ENCODE measurements at regions not wholly inside any gene's neighbourhood (a gene's known extent, or its start where the extent isn't known, plus 50 kb on each side); places are given as distances from the start of the nearest gene placed in this dataset.
"Not testable (repeated sequence)": the region's sequence is repeated elsewhere in the genome, so short reads cannot be mapped to it uniquely, and the experiment has no call there.

DNA sequence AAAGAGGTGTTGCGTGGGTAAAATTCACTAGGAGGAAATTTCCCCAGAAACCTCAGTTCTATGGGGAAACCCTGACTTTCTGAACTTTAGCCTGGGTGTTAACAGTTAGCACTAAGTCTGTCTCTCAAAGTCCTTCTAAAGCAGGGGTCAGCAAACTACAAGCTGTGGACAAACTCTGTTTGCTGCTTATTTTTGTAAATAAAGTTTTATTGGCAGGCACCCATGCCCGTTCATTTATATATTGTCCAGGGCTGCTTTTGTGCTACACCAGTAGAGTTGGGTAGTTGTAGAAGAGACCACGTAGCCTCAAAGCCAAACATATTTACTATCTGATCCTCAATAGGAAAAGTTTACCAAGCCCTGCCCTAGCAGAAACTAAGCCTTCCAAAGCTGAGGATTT lies 159.7 kb downstream of the USP31 start:
- CTCF ChIA-PET, result no interaction called here

DNA sequence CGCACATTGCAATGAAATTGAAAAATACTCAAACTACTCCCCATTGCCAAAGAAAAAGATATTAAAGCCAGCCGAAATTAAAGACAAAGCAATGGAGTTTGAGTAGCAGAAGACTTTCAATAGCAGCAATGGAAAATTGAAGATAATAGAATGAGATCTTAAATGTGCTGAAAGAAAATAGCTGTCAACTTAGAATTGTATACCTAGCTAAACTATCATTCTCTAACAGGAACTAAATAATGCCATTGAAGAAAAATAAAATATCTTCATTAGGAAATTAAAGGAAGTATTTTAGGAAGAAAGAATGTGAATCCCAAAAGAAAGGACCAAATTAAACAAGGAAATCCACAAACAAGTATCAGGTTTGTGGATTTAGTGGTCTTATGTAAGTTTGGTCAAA lies 165.6 kb downstream of the USP31 start:
- DNase-seq (ENCODE audit: low read depth), result no peak
- TF ChIP-seq, protein P1, sequence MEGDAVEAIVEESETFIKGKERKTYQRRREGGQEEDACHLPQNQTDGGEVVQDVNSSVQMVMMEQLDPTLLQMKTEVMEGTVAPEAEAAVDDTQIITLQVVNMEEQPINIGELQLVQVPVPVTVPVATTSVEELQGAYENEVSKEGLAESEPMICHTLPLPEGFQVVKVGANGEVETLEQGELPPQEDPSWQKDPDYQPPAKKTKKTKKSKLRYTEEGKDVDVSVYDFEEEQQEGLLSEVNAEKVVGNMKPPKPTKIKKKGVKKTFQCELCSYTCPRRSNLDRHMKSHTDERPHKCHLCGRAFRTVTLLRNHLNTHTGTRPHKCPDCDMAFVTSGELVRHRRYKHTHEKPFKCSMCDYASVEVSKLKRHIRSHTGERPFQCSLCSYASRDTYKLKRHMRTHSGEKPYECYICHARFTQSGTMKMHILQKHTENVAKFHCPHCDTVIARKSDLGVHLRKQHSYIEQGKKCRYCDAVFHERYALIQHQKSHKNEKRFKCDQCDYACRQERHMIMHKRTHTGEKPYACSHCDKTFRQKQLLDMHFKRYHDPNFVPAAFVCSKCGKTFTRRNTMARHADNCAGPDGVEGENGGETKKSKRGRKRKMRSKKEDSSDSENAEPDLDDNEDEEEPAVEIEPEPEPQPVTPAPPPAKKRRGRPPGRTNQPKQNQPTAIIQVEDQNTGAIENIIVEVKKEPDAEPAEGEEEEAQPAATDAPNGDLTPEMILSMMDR (IDR thresholded peaks at IDR 0.05; ENCODE audit: insufficient read depth, low read depth, low read length), result no peak
- H3K27me3 ChIP-seq (ENCODE audit: control insufficient read depth, insufficient read depth, low read length), result no peaks in the 10 kb centered on the region
- POLR2A ChIA-PET, result no interaction called here
- CTCF ChIA-PET, result no interaction called here
- no peak overlapping the region for H3K4me3 ChIP-seq (ENCODE audit: low read depth, low read length)
- no peaks in the 10 kb centered on the region for H3K36me3 ChIP-seq (ENCODE audit: control insufficient read depth, insufficient read depth, low read length)

More for the DNA sequence above, 159.7 kb downstream of the USP31 start:
- Histone ChIP-seq H3K36me3 (ENCODE audit: control insufficient read depth, insufficient read depth, low read length) (no peaks in the 10 kb centered on the region), H3K27me3 (ENCODE audit: control insufficient read depth, insufficient read depth, low read length) (no peaks in the 10 kb centered on the region), H3K4me3 (ENCODE audit: low read depth, low read length) (no peak overlapping the region)
- TF ChIP-seq, protein P1 (IDR thresholded peaks at IDR 0.05; ENCODE audit: insufficient read depth, low read depth, low read length), result no peak
- POLR2A ChIA-PET, result no interaction called here
- DNase-seq (ENCODE audit: low read depth), result no peak

DNA sequence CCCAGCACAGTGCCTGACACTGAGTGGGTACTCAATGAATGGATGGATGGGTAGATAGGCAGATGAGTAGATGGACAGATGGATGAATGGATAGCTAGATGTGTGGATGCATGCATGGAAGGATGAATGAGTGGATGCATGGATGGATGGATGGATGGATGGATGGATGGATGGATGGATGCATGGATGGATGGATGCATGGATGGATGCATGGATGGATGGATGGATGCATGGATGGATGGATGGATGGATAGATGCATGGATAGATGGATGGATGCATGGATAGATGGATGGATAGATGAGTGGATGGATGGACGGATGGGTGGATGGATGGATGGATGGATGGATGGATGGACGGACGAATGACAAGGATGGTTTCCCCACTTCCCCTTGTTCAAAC lies 166.6 kb downstream of the HS3ST2 start:
- DNase-seq (ENCODE audit: low read depth); H3K36me3 ChIP-seq (ENCODE audit: control insufficient read depth, insufficient read depth, low read length); POLR2A ChIA-PET; CTCF ChIA-PET; H3K27me3 ChIP-seq (ENCODE audit: control insufficient read depth, insufficient read depth, low read length); H3K4me3 ChIP-seq (ENCODE audit: low read depth, low read length): not testable (repeated sequence)

DNA sequence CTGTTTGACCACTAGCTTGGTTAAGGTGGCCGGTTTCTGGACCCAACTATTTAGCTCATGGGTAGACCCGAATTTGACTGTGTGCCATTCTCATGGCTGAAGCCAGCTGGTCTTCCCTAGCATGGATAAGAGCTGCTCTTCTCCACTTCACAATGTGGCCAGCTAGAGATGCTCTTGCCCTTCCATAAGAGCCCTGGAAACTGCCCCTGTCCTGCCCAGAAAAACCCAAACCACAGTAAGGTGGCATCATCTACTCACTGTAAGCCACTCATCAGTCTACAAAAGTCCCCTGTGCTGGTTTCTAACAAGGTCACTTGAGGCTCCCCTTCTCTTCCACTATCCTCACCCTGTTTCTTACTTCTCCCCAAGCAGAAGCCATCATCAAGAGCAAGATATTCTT lies 165.1 kb downstream of the HS3ST2 start:
- Histone ChIP-seq H3K27me3 (ENCODE audit: control insufficient read depth, insufficient read depth, low read length) (no peaks in the 10 kb centered on the region), H3K36me3 (ENCODE audit: control insufficient read depth, insufficient read depth, low read length) (no peaks in the 10 kb centered on the region), H3K4me3 (ENCODE audit: low read depth, low read length) (no peak overlapping the region)
- ChIA-PET POLR2A (no interaction called here), CTCF (no interaction called here)
- no peak for DNase-seq (ENCODE audit: low read depth)
- TF ChIP-seq, protein P1 (IDR thresholded peaks at IDR 0.05; ENCODE audit: insufficient read depth, low read depth, low read length), result no peak

DNA sequence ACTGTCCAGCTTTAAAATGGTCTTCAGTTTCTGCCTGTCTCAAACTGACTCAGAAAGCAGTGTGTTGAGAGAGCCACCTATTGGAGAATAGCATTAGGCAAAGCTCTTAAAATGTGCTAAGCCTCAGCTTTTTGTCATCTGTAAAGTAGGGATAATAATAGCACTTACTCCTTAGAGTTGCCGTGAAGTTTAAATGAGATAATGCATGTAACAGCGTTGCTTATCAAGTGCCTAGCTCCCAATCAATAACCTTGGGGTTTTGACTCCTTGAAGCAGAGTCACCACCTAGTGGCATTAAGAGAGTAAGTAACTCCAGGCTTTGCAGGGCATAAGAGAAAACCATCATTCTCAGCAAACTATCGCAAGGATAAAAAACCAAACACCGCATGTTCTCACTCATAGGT lies 163.3 kb downstream of the HS3ST2 start:
- H3K4me3 ChIP-seq (ENCODE audit: low read depth, low read length), result no peak overlapping the region
- H3K36me3 ChIP-seq (ENCODE audit: control insufficient read depth, insufficient read depth, low read length), result no peaks in the 10 kb centered on the region
- no peak for DNase-seq (ENCODE audit: low read depth)
- TF ChIP-seq, protein P1 (IDR thresholded peaks at IDR 0.05; ENCODE audit: insufficient read depth, low read depth, low read length), result no peak
- ChIA-PET POLR2A (no interaction called here), CTCF (interaction anchor here (0.6 to 1.0 kb wide), 3 partner anchors 9 to 294 kb away, joined by 3 to 5 read pairs (median 5); no protein-coding TSS in a partner anchor)
- no peaks in the 10 kb centered on the region for H3K27me3 ChIP-seq (ENCODE audit: control insufficient read depth, insufficient read depth, low read length)

DNA sequence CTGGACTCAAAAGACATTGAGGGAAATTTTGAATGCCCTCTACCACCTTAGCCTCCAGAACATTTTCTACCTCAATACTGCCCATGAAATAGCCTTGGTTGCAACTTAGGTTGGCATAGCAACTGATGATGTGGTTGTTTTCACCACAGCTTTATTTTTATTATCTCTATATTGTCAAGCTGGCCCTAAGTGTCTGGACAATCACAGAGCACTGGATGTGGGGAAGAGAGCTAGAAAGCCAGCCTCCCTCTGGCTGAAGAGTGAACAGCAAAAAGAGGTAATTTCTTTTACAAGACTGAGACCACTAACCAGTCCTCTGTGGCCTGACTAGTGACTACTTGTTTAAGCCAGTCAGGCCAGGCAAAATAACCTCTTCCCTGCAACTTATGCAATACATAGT lies 159.6 kb downstream of the HS3ST2 start:
- ChIA-PET CTCF (interaction anchor here (0.6 kb wide), 1 partner anchor 22 kb away, joined by 3 read pairs; no protein-coding TSS in a partner anchor), POLR2A (no interaction called here)
- no peak for DNase-seq (ENCODE audit: low read depth)
- H3K4me3 ChIP-seq (ENCODE audit: low read depth, low read length), result no peak overlapping the region
- no peaks in the 10 kb centered on the region for H3K27me3 ChIP-seq (ENCODE audit: control insufficient read depth, insufficient read depth, low read length)
- TF ChIP-seq, protein P1 (IDR thresholded peaks at IDR 0.05; ENCODE audit: insufficient read depth, low read depth, low read length), result no peak
- no peaks in the 10 kb centered on the region for H3K36me3 ChIP-seq (ENCODE audit: control insufficient read depth, insufficient read depth, low read length)

All from BJ (cell line).